ENCODE measurements at regions not wholly inside any gene's neighbourhood (a gene's known extent, or its start where the extent isn't known, plus 50 kb on each side); places are given as distances from the start of the nearest gene placed in this dataset.
A peak's percentile ranks its signal among the peaks of the same experiment; 100 is the strongest.

DNA sequence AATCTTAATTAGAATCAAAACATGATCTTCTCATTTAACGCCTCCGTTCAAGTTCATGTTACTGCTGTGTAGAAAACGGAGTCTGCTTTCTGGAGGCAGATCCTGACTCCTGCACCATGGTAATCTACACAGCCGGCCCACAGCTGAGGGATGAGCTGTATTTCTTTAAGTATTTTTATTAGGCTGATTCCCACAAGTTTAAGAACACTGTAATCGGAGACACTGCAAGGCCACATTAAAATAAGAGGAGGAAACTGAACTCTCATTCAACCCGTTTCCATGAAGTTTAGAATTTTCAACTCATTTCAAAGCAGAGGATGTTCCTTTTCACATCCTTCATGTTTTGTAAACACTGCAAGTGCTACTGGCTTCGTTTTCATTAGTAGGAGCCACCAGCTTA is 372.2 kb downstream of the NFIB start:
- DNase-seq (ENCODE audit: low read depth): peak; percentile 41
- no peak overlapping the region for H3K4me3 ChIP-seq (ENCODE audit: control insufficient read depth, low read depth, low read length)
- TF ChIP-seq, protein P1, sequence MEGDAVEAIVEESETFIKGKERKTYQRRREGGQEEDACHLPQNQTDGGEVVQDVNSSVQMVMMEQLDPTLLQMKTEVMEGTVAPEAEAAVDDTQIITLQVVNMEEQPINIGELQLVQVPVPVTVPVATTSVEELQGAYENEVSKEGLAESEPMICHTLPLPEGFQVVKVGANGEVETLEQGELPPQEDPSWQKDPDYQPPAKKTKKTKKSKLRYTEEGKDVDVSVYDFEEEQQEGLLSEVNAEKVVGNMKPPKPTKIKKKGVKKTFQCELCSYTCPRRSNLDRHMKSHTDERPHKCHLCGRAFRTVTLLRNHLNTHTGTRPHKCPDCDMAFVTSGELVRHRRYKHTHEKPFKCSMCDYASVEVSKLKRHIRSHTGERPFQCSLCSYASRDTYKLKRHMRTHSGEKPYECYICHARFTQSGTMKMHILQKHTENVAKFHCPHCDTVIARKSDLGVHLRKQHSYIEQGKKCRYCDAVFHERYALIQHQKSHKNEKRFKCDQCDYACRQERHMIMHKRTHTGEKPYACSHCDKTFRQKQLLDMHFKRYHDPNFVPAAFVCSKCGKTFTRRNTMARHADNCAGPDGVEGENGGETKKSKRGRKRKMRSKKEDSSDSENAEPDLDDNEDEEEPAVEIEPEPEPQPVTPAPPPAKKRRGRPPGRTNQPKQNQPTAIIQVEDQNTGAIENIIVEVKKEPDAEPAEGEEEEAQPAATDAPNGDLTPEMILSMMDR (IDR thresholded peaks at IDR 0.05; ENCODE audit: control insufficient read depth, insufficient read depth, low read depth, low read length, missing control alignments): no peak

DNA sequence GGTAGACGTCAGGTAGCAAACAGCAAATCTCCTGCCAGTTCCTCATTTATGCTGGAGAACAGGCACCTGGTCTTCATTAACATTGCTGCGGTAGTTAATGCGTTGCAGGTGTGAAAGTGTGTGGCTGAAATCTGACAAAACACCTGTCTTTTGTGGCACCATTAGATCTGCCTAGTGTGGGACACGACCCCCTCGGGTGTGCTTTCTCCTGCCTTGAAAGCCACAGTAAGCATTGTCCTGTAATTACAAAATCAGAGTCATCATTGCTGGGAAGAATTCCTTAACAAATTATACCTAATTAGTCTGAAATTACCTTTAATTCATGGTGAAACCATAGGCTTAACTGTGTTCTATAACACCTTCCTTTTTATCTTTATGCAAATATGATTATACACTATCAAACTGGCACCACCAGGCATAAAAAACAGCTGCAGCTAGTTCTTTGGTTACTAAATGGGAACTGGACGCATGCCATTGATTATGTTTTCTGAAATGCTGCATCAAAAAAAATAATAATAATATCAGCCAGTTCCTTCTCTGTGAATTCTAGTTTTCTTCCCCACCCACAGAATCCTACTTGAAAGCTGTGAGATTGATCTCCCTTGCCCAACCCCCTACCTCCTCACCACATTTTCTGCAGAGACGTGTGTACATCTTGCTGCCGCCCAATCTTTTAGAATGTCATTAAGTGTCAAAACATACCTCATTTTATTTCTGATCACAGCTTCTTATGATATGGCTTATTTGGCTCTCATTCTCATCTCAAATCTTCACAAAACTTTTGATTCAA is 374.0 kb downstream of the NFIB start:
- DNase-seq (ENCODE audit: low read depth): no peak
- H3K4me3 ChIP-seq (ENCODE audit: control insufficient read depth, low read depth, low read length): no peak overlapping the region
- TF ChIP-seq, protein P1 (IDR thresholded peaks at IDR 0.05; ENCODE audit: control insufficient read depth, insufficient read depth, low read depth, low read length, missing control alignments): no peak

DNA sequence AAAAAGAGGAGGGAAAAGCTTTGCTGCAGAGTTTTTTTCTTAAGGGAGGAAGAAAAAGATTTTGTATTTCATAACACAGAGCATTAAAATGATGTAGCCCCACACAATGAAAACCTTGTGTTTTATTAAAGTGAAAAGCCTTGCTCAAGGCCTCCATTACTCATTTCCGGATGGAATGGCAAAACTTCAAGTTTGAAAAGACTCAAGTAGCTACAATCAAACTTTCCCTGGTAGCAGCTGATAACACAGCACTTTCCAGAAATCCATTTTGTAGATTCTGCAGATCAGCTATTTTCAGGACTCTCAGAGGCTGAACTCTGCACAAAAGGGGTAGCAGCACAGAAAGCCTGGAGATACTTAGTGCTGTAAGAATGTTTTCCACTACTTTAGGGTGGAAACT is 374.8 kb downstream of the NFIB start:
- H3K4me3 ChIP-seq (ENCODE audit: control insufficient read depth, low read depth, low read length): no peak overlapping the region
- TF ChIP-seq, protein P1 (IDR thresholded peaks at IDR 0.05; ENCODE audit: control insufficient read depth, insufficient read depth, low read depth, low read length, missing control alignments): no peak
- peak; percentile 73 for DNase-seq (ENCODE audit: low read depth)

DNA sequence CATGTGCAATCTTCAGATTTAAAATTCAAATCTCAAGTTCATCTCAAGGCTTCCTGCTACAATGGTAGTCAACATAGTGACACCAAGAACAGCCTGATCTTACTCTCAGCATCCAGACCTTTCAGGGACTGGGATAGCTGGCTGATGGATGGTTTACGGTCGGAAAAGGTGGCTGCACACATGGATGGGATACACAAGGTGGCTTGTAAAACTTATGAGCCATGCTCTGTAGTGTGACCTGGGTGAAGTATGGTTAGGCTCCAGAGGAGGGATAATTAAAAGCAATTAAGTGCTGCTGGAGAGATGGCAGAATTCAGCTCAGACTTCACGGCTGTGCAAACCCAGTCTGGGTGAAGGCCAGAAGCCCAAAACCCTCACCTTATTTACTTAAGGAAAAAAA is 379.5 kb downstream of the NFIB start:
- no peak overlapping the region for H3K4me3 ChIP-seq (ENCODE audit: control insufficient read depth, low read depth, low read length)
- TF ChIP-seq, protein P1 (IDR thresholded peaks at IDR 0.05; ENCODE audit: control insufficient read depth, insufficient read depth, low read depth, low read length, missing control alignments): no peak
- no peak for DNase-seq (ENCODE audit: low read depth)

DNA sequence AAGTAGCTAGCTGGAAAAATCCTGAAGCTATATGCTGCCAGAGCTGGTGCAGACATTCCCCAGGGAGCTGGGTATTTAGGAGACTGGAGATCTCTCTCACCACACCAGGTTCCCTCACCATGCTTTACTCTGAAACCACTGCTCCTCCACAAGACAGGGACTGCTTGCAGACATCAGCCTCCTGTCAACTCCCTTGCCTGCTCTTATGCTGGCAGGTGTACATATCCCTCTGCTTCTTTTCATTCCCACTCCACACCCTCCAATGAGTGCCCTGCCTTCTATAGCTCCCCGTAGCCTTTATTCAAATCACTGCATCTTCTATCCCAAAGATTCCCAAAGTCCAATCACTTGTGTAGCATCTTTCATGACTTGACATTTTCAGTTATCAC is 380.7 kb downstream of the NFIB start:
- no peak overlapping the region for H3K4me3 ChIP-seq (ENCODE audit: control insufficient read depth, low read depth, low read length)
- no peak for DNase-seq (ENCODE audit: low read depth)
- TF ChIP-seq, protein P1 (IDR thresholded peaks at IDR 0.05; ENCODE audit: control insufficient read depth, insufficient read depth, low read depth, low read length, missing control alignments): no peak

DNA sequence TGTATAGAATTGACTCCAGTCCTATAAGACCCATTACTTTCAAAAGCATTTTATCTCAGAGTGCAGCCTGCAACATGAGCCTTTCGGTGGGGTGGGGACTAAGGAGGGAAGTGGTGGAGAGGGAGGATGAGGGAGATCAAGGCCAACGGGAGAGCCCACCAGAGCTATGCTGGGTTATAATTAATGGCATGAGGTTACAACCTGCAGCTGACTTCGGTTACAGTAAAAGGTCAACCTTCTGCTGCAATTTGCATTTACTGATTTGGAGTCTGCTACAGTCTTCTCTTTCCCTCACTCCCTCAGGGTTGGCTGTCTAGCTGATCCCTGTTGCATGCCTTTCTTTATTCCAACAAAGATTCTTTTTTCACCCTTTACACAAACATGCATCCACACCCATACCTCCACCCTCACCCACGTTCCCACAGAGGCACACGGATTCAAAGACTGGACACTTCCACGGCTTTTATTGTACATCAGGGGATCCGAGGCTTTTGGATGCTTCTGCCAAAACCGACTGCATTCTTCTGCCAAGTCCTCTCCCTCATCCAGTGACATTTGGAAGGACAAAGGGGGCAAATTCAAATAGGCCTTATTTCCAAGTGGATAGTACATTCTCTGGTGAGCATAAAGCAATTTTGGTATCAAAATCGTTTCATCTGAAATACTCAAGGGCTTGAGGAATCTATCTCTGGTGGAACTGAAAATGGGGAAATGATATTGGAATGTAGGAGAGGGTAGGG is 381.2 kb downstream of the NFIB start:
- no peak overlapping the region for H3K4me3 ChIP-seq (ENCODE audit: control insufficient read depth, low read depth, low read length)
- no peak for DNase-seq (ENCODE audit: low read depth)
- TF ChIP-seq, protein P1 (IDR thresholded peaks at IDR 0.05; ENCODE audit: control insufficient read depth, insufficient read depth, low read depth, low read length, missing control alignments): no peak

Measured in AG09309 (cell line).